ENCODE measurements at regions not wholly inside any gene's neighbourhood (a gene's known extent, or its start where the extent isn't known, plus 50 kb on each side); places are given as distances from the start of the nearest gene placed in this dataset.

DNA sequence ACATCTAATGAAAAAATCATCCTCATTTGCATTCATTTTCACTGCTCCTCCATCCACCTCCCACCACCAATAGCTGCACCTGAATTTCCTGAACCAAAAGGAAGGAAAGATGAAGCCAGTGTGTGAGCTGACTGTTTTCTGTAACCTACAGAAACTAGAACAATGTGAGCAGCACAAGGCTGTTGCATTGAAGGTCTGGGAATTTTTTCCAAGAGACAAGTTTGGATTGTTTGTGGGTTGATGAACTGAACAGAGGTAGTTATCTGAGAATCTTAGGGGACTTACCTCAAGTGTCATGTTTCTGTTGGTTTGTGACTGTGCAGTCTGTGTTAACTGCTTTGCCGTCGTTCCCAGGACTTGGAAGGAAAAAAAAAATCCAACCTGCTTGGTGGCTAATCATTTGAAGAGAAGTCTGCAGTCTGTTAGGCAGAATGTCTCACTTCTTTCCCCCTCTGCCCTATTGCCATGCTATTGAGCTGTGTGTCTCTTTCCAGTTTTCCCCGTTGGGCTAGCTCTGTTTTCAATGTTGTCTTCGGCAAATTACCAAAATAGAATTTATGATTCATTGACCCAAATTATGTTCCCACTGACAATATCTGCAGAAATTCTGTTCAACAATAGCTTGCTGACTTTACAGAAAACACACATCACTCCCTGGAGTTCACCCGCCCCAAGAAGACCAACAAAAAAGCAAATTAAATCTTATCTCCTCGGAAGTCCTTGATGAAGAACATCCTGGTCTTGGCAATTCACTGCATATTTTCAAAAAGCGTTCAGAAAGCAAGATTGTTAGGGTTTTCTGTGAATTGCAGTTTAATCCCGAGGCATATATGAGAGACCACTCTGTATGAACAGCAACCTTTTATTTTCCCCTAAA, 76.0 kb downstream of the SC5D start:
- TF ChIP-seq, protein P1, sequence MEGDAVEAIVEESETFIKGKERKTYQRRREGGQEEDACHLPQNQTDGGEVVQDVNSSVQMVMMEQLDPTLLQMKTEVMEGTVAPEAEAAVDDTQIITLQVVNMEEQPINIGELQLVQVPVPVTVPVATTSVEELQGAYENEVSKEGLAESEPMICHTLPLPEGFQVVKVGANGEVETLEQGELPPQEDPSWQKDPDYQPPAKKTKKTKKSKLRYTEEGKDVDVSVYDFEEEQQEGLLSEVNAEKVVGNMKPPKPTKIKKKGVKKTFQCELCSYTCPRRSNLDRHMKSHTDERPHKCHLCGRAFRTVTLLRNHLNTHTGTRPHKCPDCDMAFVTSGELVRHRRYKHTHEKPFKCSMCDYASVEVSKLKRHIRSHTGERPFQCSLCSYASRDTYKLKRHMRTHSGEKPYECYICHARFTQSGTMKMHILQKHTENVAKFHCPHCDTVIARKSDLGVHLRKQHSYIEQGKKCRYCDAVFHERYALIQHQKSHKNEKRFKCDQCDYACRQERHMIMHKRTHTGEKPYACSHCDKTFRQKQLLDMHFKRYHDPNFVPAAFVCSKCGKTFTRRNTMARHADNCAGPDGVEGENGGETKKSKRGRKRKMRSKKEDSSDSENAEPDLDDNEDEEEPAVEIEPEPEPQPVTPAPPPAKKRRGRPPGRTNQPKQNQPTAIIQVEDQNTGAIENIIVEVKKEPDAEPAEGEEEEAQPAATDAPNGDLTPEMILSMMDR (IDR thresholded peaks at IDR 0.05; ENCODE audit: low read depth, low read length) = no peak
- no peak for TF ChIP-seq POLR2A (IDR thresholded peaks at IDR 0.05; ENCODE audit: extremely low read depth, insufficient read length)
- TF ChIP-seq, protein P2, sequence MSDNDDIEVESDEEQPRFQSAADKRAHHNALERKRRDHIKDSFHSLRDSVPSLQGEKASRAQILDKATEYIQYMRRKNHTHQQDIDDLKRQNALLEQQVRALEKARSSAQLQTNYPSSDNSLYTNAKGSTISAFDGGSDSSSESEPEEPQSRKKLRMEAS (IDR thresholded peaks at IDR 0.05; ENCODE audit: low read depth, low read length) = no peak
